Sigmoid colon (tissue), 4 donors: ENCODE measurements at regions not wholly inside any gene's neighbourhood (a gene's known extent, or its start where the extent isn't known, plus 50 kb on each side); places are given as distances from the start of the nearest gene placed in this dataset.

Experiments used
- POLR2AphosphoS5 ChIP-seq, 4 donors: sonication (generic); formaldehyde crosslinking; IDR thresholded peaks; one replicate each; pipeline ENCODE4 v1.6.1; 2017; ENCODE audit warnings: antibody characterized with exemption in 4 of 4
- TF ChIP-seq, protein P1 (sequence below), 4 experiments: fragments of 450-650 bp in 3 of 4; fragments of 200-600 bp in 1 of 4; IDR thresholded peaks; one replicate each; pipeline ENCODE4 v1.5.1; 2016 to 2019; ENCODE audit warnings: antibody characterized with exemption in 4 of 4, mild to moderate bottlenecking in 3 of 4, moderate library complexity in 2 of 4

- TF ChIP-seq, protein P1, sequence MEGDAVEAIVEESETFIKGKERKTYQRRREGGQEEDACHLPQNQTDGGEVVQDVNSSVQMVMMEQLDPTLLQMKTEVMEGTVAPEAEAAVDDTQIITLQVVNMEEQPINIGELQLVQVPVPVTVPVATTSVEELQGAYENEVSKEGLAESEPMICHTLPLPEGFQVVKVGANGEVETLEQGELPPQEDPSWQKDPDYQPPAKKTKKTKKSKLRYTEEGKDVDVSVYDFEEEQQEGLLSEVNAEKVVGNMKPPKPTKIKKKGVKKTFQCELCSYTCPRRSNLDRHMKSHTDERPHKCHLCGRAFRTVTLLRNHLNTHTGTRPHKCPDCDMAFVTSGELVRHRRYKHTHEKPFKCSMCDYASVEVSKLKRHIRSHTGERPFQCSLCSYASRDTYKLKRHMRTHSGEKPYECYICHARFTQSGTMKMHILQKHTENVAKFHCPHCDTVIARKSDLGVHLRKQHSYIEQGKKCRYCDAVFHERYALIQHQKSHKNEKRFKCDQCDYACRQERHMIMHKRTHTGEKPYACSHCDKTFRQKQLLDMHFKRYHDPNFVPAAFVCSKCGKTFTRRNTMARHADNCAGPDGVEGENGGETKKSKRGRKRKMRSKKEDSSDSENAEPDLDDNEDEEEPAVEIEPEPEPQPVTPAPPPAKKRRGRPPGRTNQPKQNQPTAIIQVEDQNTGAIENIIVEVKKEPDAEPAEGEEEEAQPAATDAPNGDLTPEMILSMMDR (IDR thresholded peaks at IDR 0.05), result no peak
- no peak for TF ChIP-seq POLR2AphosphoS5 (IDR thresholded peaks at IDR 0.05)
These were observed 98.7 kb downstream of the GLUD2 start for GRCh38 chrX:121146059-121146628.
